IMR-90 (cell line): ENCODE measurements at regions not wholly inside any gene's neighbourhood (a gene's known extent, or its start where the extent isn't known, plus 50 kb on each side); places are given as distances from the start of the nearest gene placed in this dataset.

ENCODE experiments used
- ATAC-seq: fragments of 200-7000 bp; cut with Tn5 transposase; 2 replicates; pipeline ENCODE4 v1.9.1; 2020; ENCODE audit warnings: low read depth, mild to moderate bottlenecking, moderate library complexity
- BruUV-seq: library from RNA; stranded (reverse); fragments of 400-500 nt; replicated peaks from 2 replicates; lab custom pipeline; 2021; lab: Mats Ljungman, UMichigan
- CTCF ChIA-PET: fragments of 300-600 bp; formaldehyde crosslinking; extraction: SDS; loops from one replicate; lab custom pipeline; 2021; ENCODE audit warnings: antibody characterized with exemption; lab: Yijun Ruan, JAX
- POLR2A ChIA-PET: fragments of 300-600 bp; sonication (Branson Sonifier 250); formaldehyde crosslinking; loops from one replicate; lab custom pipeline; 2022; ENCODE audit warnings: antibody characterized with exemption; ENCODE audit not compliant: unreplicated experiment; lab: Charles Lee
- DNase-seq: peaks from one replicate; pipeline ENCODE4 v3.0.0; 2013
- H2AFZ ChIP-seq: replicated peaks from 2 replicates; pipeline ENCODE3; 2013; ENCODE audit warnings: low read length, mild to moderate bottlenecking; ENCODE audit not compliant: poor library complexity
- H2AK5ac ChIP-seq: 2 replicates; pipeline ENCODE4 v1.6.1; 2013; ENCODE audit warnings: low read depth, low read length, inconsistent platforms
- H2AK9ac ChIP-seq: replicated peaks from 2 replicates; pipeline ENCODE3; 2013; ENCODE audit warnings: mild to moderate bottlenecking, low read depth, low read length, moderate library complexity; ENCODE audit not compliant: poor library complexity
- H2BK120ac ChIP-seq: 2 replicates; pipeline ENCODE4 v1.6.1; 2013; ENCODE audit warnings: low read depth, low read length, inconsistent platforms
- H2BK15ac ChIP-seq: 3 replicates; pipeline ENCODE4 v1.6.1; 2013; ENCODE audit warnings: low read depth, low read length, inconsistent platforms
- H2BK20ac ChIP-seq: 2 replicates; pipeline ENCODE4 v1.6.1; 2013; ENCODE audit warnings: low read depth, mild to moderate bottlenecking, inconsistent platforms, low read length, moderate library complexity
- H2BK5ac ChIP-seq: 2 replicates; pipeline ENCODE4 v1.6.1; 2013; ENCODE audit warnings: mild to moderate bottlenecking, low read depth, low read length, inconsistent platforms; ENCODE audit not compliant: poor library complexity, severe bottlenecking
- H3K14ac ChIP-seq: replicated peaks from 2 replicates; pipeline ENCODE4 v1.6.1; 2013; ENCODE audit warnings: low read depth, low read length, inconsistent platforms
- H3K18ac ChIP-seq: 2 replicates; pipeline ENCODE4 v1.6.1; 2013; ENCODE audit warnings: low read depth, low read length, control low read depth
- H3K23ac ChIP-seq: 2 replicates; pipeline ENCODE4 v1.6.1; 2013; ENCODE audit warnings: low read depth, low read length, inconsistent platforms
- H3K27ac ChIP-seq: 2 replicates; pipeline ENCODE4 v1.5.1; 2013; ENCODE audit warnings: mild to moderate bottlenecking, control low read depth, low read length; ENCODE audit not compliant: insufficient read depth
- H3K27me3 ChIP-seq: 2 replicates; pipeline ENCODE4 v1.6.1; 2013; ENCODE audit warnings: low read length; ENCODE audit not compliant: control insufficient read depth, insufficient read depth
- H3K36me3 ChIP-seq: 2 replicates; pipeline ENCODE4 v1.6.1; 2013; ENCODE audit warnings: low read length, mixed read lengths; ENCODE audit not compliant: control insufficient read depth, insufficient read depth
- H3K4ac ChIP-seq: 2 replicates; pipeline ENCODE4 v1.6.1; 2013; ENCODE audit warnings: low read depth, low read length, inconsistent platforms
- H3K4me1 ChIP-seq: 2 replicates; pipeline ENCODE4 v1.6.1; 2013; ENCODE audit warnings: low read length, mixed read lengths; ENCODE audit not compliant: control insufficient read depth, insufficient read depth
- H3K4me2 ChIP-seq: 2 replicates; pipeline ENCODE4 v1.6.1; 2013; ENCODE audit warnings: low read depth, mild to moderate bottlenecking, control low read depth, low read length, moderate library complexity
- H3K4me3 ChIP-seq: 2 replicates; pipeline ENCODE4 v1.5.1; 2013; ENCODE audit warnings: low read depth, mild to moderate bottlenecking, control low read depth, low read length, moderate library complexity; ENCODE audit not compliant: insufficient read depth
- H3K56ac ChIP-seq: 2 replicates; pipeline ENCODE4 v1.6.1; 2013; ENCODE audit warnings: low read length, inconsistent platforms; ENCODE audit not compliant: insufficient read depth; ENCODE audit errors: extremely low read depth
- H3K79me1 ChIP-seq, 2 experiments: 2 replicates each; pipeline ENCODE4 v1.6.1; 2013; ENCODE audit warnings: low read length in 2 of 2, inconsistent platforms in 1 of 2, low read depth in 1 of 2
- H3K9ac ChIP-seq: 2 replicates; pipeline ENCODE4 v1.6.1; 2013; ENCODE audit warnings: low read depth, low read length, control low read depth
- H3K9me1 ChIP-seq: 2 replicates; pipeline ENCODE4 v1.6.1; 2013; ENCODE audit warnings: low read length, inconsistent platforms; ENCODE audit not compliant: insufficient read depth
- H3K9me3 ChIP-seq: 2 replicates; pipeline ENCODE4 v1.6.1; 2013; ENCODE audit warnings: low read length; ENCODE audit not compliant: control insufficient read depth, insufficient read depth
- H4K20me1 ChIP-seq: 2 replicates; pipeline ENCODE4 v1.6.1; 2013; ENCODE audit warnings: low read length, inconsistent platforms; ENCODE audit not compliant: insufficient read depth
- H4K5ac ChIP-seq: 2 replicates; pipeline ENCODE4 v1.6.1; 2013; ENCODE audit warnings: mild to moderate bottlenecking, low read depth, low read length, control low read depth
- H4K8ac ChIP-seq, 2 experiments: 2 replicates each; pipeline ENCODE4 v1.6.1; 2013; ENCODE audit warnings: low read depth in 2 of 2, low read length in 2 of 2, control low read depth in 1 of 2, inconsistent platforms in 1 of 2
- H4K91ac ChIP-seq: 2 replicates; pipeline ENCODE4 v1.6.1; 2013; ENCODE audit warnings: low read depth, low read length, inconsistent platforms; ENCODE audit not compliant: insufficient read depth
- CEBPB ChIP-seq: IDR thresholded peaks from 2 replicates; pipeline ENCODE4 v1.6.1; 2012; ENCODE audit warnings: low read depth, low read length, improper control_type of control experiment
- CTCF ChIP-seq: conservative IDR thresholded peaks from 2 replicates; pipeline ENCODE4 v1.5.1; 2012; ENCODE audit warnings: mild to moderate bottlenecking, low read depth, low read length, improper control_type of control experiment
- ELK1 ChIP-seq: fragments of 150-350 bp; IDR thresholded peaks from 2 replicates; pipeline ENCODE4 v1.6.1; 2016; ENCODE audit warnings: low read depth, mild to moderate bottlenecking, low read length, moderate library complexity, borderline replicate concordance
- FOS ChIP-seq: fragments of 150-350 bp; IDR thresholded peaks from 2 replicates; pipeline ENCODE4 v1.6.1; 2016; ENCODE audit warnings: low read depth, low read length
- MAFK ChIP-seq: IDR thresholded peaks from 2 replicates; pipeline ENCODE4 v1.6.1; 2012; ENCODE audit warnings: low read depth, low read length, improper control_type of control experiment
- MAZ ChIP-seq: IDR thresholded peaks from 2 replicates; pipeline ENCODE4 v1.6.1; 2012; ENCODE audit warnings: low read depth, mild to moderate bottlenecking, low read length, improper control_type of control experiment, moderate library complexity, borderline replicate concordance
- NFE2L2 ChIP-seq: fragments of 150-350 bp; IDR thresholded peaks from 2 replicates; pipeline ENCODE4 v1.6.1; 2016; ENCODE audit warnings: low read depth, mild to moderate bottlenecking, low read length
- RAD21 ChIP-seq: IDR thresholded peaks from 2 replicates; pipeline ENCODE4 v1.6.1; 2012; ENCODE audit warnings: low read length, improper control_type of control experiment
- WGBS, 2 experiments: methylation state at CpG; one replicate each; pipeline versions ENCODE4 v1.1.5 to v1.1.7; 2013; ENCODE audit warnings: missing lambda C conversion rate in 2 of 2; ENCODE audit not compliant: insufficient read length in 1 of 2; ENCODE audit errors: extremely low coverage in 2 of 2; 5-methylcytosine and 5-hydroxymethylcytosine counted together
- dilution Hi-C: fragments of 300-500 bp; cut with HindIII; formaldehyde crosslinking; loops from one replicate; pipeline ENCODE4 v1.14.3; 2018; ENCODE audit warnings: low sequenced_read_pairs; ENCODE audit not compliant: unreplicated experiment
- in situ Hi-C: fragments of 300-500 bp; cut with MboI; formaldehyde crosslinking; loops from 3 replicates; pipeline ENCODE4 v1.14.3; 2019; ENCODE audit warnings: low sequenced_read_pairs, inconsistent platforms, mixed read lengths
- intact Hi-C: fragments of 100-400 bp; cut with micrococcal nuclease; formaldehyde crosslinking; loops from 2 replicates; pipeline ENCODE4 v1.10.0; 2022

GRCh38 chr5:146952168-146952567 lies 73.6 kb upstream of the PPP2R2B start:
- Histone ChIP-seq H2BK20ac (no peak overlapping the region), H3K4me1 (no peaks in the 10 kb centered on the region), H2AFZ (no peak overlapping the region), H2BK15ac (no peak overlapping the region), H2BK5ac (no peak overlapping the region), H3K9me3 (no peaks in the 10 kb centered on the region), H3K4me2 (no peak overlapping the region), H3K14ac (no peak overlapping the region), H3K9ac (no peak overlapping the region), H3K23ac (no peak overlapping the region), H4K8ac (no peak overlapping the region), H3K79me1 (no peaks in the 10 kb centered on the region), H3K18ac (no peak overlapping the region), H4K20me1 (no peaks in the 10 kb centered on the region), H3K4me3 (no peak overlapping the region), H3K4ac (no peak overlapping the region), H3K36me3 (no peaks in the 10 kb centered on the region), H2AK9ac (no peak overlapping the region), H2BK120ac (no peak overlapping the region), H3K27me3 (no peaks in the 10 kb centered on the region), H3K9me1 (no peaks in the 10 kb centered on the region), H4K91ac (no peak overlapping the region), H3K27ac (no peak overlapping the region), H3K56ac (no peak overlapping the region), H2AK5ac (no peak overlapping the region), H4K5ac (no peak overlapping the region)
- intact Hi-C loops (no loop called here), dilution Hi-C loops (loop anchor here (25.0 kb wide), 1 partner anchor 415 kb away; no protein-coding TSS in a partner anchor), in situ Hi-C loops (no loop called here)
- ChIA-PET CTCF (no interaction called here), POLR2A (no interaction called here)
- no peak for TF ChIP-seq FOS
- no peak for TF ChIP-seq CEBPB
- TF ChIP-seq NFE2L2 = no peak
- no peak for TF ChIP-seq MAFK
- TF ChIP-seq MAZ = no peak
- TF ChIP-seq ELK1 = no peak
- TF ChIP-seq CTCF = no peak
- TF ChIP-seq RAD21 = no peak
- no peak for ATAC-seq
- WGBS, 2 experiments = 0% methylated on average over 1 of the region's 2 CpGs; no CpG with 5 or more reads in 1 of the 2 experiments
- no peak for DNase-seq
- BruUV-seq = no TSS peak
